Activated CD4-positive, CD25-positive, alpha-beta regulatory T cell (primary cell): ENCODE measurements at regions not wholly inside any gene's neighbourhood (a gene's known extent, or its start where the extent isn't known, plus 50 kb on each side); places are given as distances from the start of the nearest gene placed in this dataset.
"Not testable (repeated sequence)": the region's sequence is repeated elsewhere in the genome, so short reads cannot be mapped to it uniquely, and the experiment has no call there.

Experiments used
- DNase-seq, 4 experiments: peaks; one replicate each; lab custom pipeline; 2025; lab: John Stamatoyannopoulos, UW

- DNase-seq, result no peak
These were observed 224.7 kb upstream of the FAM78B start for GRCh38 chr1:166391279-166392066.

- no peak for DNase-seq
These were observed 228.9 kb upstream of the FAM78B start for GRCh38 chr1:166395729-166396128.

GRCh38 chr1:166409253-166410082, 242.7 kb upstream of the FAM78B start:
- DNase-seq, result not testable (repeated sequence)

- no peak for DNase-seq
These were observed 243.2 kb upstream of the FAM78B start for GRCh38 chr1:166410083-166410385.

GRCh38 chr1:166416831-166417230, 250.0 kb upstream of the FAM78B start:
- DNase-seq, result not testable (repeated sequence)

- no peak for DNase-seq
These were observed 251.6 kb upstream of the FAM78B start for GRCh38 chr1:166418344-166418933.

- not testable (repeated sequence) for DNase-seq
These were observed 255.8 kb upstream of the FAM78B start for GRCh38 chr1:166422586-166422985.

GRCh38 chr1:166432655-166433054, 265.9 kb upstream of the FAM78B start:
- no peak for DNase-seq

- not testable (repeated sequence) for DNase-seq
These were observed 266.9 kb upstream of the FAM78B start for GRCh38 chr1:166433404-166434304.

- DNase-seq, result no peak
These were observed 290.9 kb upstream of the FAM78B start for GRCh38 chr1:166457700-166458099.

- no peak for DNase-seq
These were observed 297.5 kb upstream of the FAM78B start for GRCh38 chr1:166464333-166464732.

GRCh38 chr1:166470014-166470413, 303.2 kb upstream of the FAM78B start:
- no peak for DNase-seq

GRCh38 chr1:166470441-166470840, 303.6 kb upstream of the FAM78B start:
- DNase-seq, result no peak

- DNase-seq, result no peak
These were observed 304.6 kb upstream of the FAM78B start for GRCh38 chr1:166471359-166471758.

- peak in 3 of 4 experiments; percentile 12 to 37 (median 19) for DNase-seq
These were observed 312.3 kb upstream of the FAM78B start for GRCh38 chr1:166479052-166479631.

- DNase-seq, result no peak
These were observed 317.7 kb upstream of the FAM78B start for GRCh38 chr1:166484471-166484870.

GRCh38 chr1:166484871-166485270, 318.1 kb upstream of the FAM78B start:
- DNase-seq, result no peak

GRCh38 chr1:166485620-166486019, 318.8 kb upstream of the FAM78B start:
- no peak for DNase-seq

- no peak for DNase-seq
These were observed 321.5 kb upstream of the FAM78B start for GRCh38 chr1:166488327-166488726.

- DNase-seq, result no peak
These were observed 322.5 kb upstream of the FAM78B start for GRCh38 chr1:166489356-166489669.

- peak in 2 of 4 experiments; percentile 2 to 17 for DNase-seq
These were observed 323.1 kb upstream of the FAM78B start for GRCh38 chr1:166489670-166490436.
